CD4-positive, CD25-positive, alpha-beta regulatory T cell (primary cell): ENCODE measurements at regions not wholly inside any gene's neighbourhood (a gene's known extent, or its start where the extent isn't known, plus 50 kb on each side); places are given as distances from the start of the nearest gene placed in this dataset.

Experiments
- ATAC-seq, 2 donors: fragments of 150-1000 bp; cut with Tn5 transposase; one replicate each; pipeline ENCODE4 v1.10.0; 2021; ENCODE audit warnings: low read depth in 2 of 2, moderate number of reproducible peaks in 2 of 2, moderate library complexity in 1 of 2
- DNase-seq, 3 donors: peaks; one replicate each; pipeline versions ENCODE4 v3.0.0 to v3.0.0-alpha.2; 2012 to 2022; ENCODE audit warnings: mixed read lengths in 1 of 3
- H3K27ac ChIP-seq: one replicate; pipeline ENCODE4 v1.7.0; 2013; ENCODE audit warnings: mild to moderate bottlenecking, low read length; ENCODE audit not compliant: insufficient read depth, poor library complexity, severe bottlenecking
- H3K27me3 ChIP-seq: one replicate; pipeline ENCODE4 v1.7.0; 2013; ENCODE audit warnings: low read length; ENCODE audit not compliant: control insufficient read depth, insufficient read depth
- H3K36me3 ChIP-seq: one replicate; pipeline ENCODE4 v1.7.0; 2013; ENCODE audit warnings: mild to moderate bottlenecking, low read length, moderate library complexity; ENCODE audit not compliant: control insufficient read depth, insufficient read depth
- H3K4me1 ChIP-seq: 2 replicates; pipeline ENCODE4 v1.7.0; 2013; ENCODE audit warnings: mild to moderate bottlenecking, low read length; ENCODE audit not compliant: insufficient read depth, control insufficient read depth, poor library complexity, severe bottlenecking
- H3K4me3 ChIP-seq: one replicate; pipeline ENCODE4 v1.7.0; 2013; ENCODE audit warnings: low read depth, mild to moderate bottlenecking, low read length, moderate library complexity
- H3K9me3 ChIP-seq, 2 experiments: 1 replicate in 1 of 2; 2 replicates in 1 of 2; pipeline ENCODE4 v1.7.0; 2013; ENCODE audit warnings: low read length in 2 of 2, mild to moderate bottlenecking in 1 of 2, moderate library complexity in 1 of 2; ENCODE audit not compliant: control insufficient read depth in 2 of 2
- H3K27ac Mint-ChIP-seq, 3 donors: one replicate each; pipeline ENCODE4 v1.8.0; 2020 to 2022; ENCODE audit warnings: mild to moderate bottlenecking in 3 of 3, mixed read lengths in 3 of 3, moderate library complexity in 2 of 3
- H3K27me3 Mint-ChIP-seq: one replicate; pipeline ENCODE4 v1.8.0; 2022; ENCODE audit warnings: mild to moderate bottlenecking, mixed read lengths
- H3K36me3 Mint-ChIP-seq: one replicate; pipeline ENCODE4 v1.8.0; 2020; ENCODE audit warnings: mixed read lengths
- H3K4me1 Mint-ChIP-seq, 4 donors: one replicate each; pipeline ENCODE4 v1.8.0; 2020 to 2022; ENCODE audit warnings: mixed read lengths in 4 of 4, mild to moderate bottlenecking in 1 of 4
- H3K4me3 Mint-ChIP-seq, 4 donors: one replicate each; pipeline ENCODE4 v1.8.0; 2020 to 2022; ENCODE audit warnings: mild to moderate bottlenecking in 4 of 4, mixed read lengths in 4 of 4, moderate library complexity in 3 of 4
- H3K9me3 Mint-ChIP-seq, 7 donors: one replicate each; pipeline ENCODE4 v1.8.0; 2020 to 2022; ENCODE audit warnings: mixed read lengths in 7 of 7, mild to moderate bottlenecking in 3 of 7, moderate library complexity in 2 of 7

DNA sequence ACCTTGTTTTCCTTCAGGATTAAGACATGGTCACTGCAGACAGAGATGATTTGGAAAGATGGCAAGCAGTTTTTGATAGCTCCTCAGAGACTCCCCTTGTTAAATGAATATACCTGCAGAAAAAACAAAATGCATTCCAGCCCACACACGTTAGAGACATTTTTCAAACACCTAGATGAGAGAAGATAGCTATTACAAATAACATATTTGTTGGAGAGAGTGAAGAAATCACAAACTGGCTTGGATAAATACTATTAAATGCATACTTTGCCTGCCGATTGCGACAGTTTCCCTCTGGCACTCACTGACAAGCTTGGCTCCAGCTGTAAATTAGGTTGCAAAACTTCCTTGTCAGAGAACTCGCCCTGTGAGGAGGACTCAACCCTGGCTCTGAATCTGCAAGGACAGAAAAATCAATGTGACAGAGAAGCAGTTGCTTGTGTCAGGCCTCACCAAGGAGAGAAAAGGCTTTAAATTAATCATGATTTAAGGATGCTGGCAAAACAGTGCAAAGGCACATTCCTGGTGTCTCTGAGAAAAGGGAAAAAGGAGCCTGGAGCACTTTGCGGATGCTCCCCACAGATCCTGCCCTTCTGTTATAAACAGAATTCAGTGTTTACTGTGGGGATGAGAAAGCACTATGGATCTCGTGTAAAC is 423.7 kb upstream of the MARCKS start:
- H3K36me3 Mint-ChIP-seq: no peaks in the 10 kb centered on the region
- no peaks in the 10 kb centered on the region for H3K9me3 ChIP-seq
- no peak overlapping the region for H3K27ac ChIP-seq
- H3K36me3 ChIP-seq: no peaks in the 10 kb centered on the region
- ATAC-seq (no peak), DNase-seq (no peak)
- no peak overlapping the region for H3K4me3 ChIP-seq
- H3K4me1 ChIP-seq: no peaks in the 10 kb centered on the region
- peaks cover 0 to 4% (median 0%) of the 10 kb centered on the region in 7 donors for H3K9me3 Mint-ChIP-seq
- H3K4me1 Mint-ChIP-seq: no peaks in the 10 kb centered on the region
- no peaks in the 10 kb centered on the region for H3K27me3 Mint-ChIP-seq
- H3K27me3 ChIP-seq: no peaks in the 10 kb centered on the region
- H3K27ac Mint-ChIP-seq: no peak overlapping the region
- H3K4me3 Mint-ChIP-seq: no peak overlapping the region

DNA sequence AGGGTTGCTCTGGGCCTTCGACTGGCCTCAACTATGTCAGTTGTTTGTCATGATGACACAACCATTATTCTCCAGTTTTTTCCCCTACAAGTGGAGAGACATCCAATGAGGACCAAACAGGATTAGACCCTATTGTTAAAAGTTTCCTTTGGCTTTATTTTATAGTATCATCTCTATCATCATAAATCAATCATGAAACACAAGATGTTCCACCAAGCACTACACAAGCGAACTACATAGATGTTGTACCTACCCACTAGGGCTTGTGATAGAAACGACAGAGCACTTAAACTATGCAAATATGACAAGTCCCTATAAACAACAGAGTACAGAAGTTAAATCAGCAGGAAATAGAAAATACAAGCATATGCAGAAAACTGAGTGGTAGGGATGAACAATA is 422.5 kb upstream of the MARCKS start:
- H3K27me3 Mint-ChIP-seq: no peaks in the 10 kb centered on the region

GRCh38 chr6:113437566-113437965 is 419.6 kb upstream of the MARCKS start:
- Histone ChIP-seq H3K36me3 (no peaks in the 10 kb centered on the region), H3K27me3 (no peaks in the 10 kb centered on the region), H3K9me3 (no peaks in the 10 kb centered on the region), H3K4me1 (no peaks in the 10 kb centered on the region), H3K4me3 (no peak overlapping the region), H3K27ac (no peak overlapping the region)
- Mint-ChIP-seq H3K36me3 (no peaks in the 10 kb centered on the region), H3K9me3 (peaks cover 0 to 8% (median 0%) of the 10 kb centered on the region in 7 donors), H3K4me3 (no peak overlapping the region), H3K27me3 (no peaks in the 10 kb centered on the region), H3K4me1 (no peaks in the 10 kb centered on the region), H3K27ac (no peak overlapping the region)
- DNase-seq: no peak
- no peak for ATAC-seq

More for the DNA sequence above, 422.5 kb upstream of the MARCKS start:
- Mint-ChIP-seq H3K9me3 (peaks cover 0 to 2% (median 0%) of the 10 kb centered on the region in 7 donors), H3K27ac (no peak overlapping the region), H3K36me3 (no peaks in the 10 kb centered on the region), H3K4me3 (no peak overlapping the region), H3K4me1 (no peaks in the 10 kb centered on the region)
- H3K36me3 ChIP-seq: no peaks in the 10 kb centered on the region
- no peaks in the 10 kb centered on the region for H3K9me3 ChIP-seq
- DNase-seq (no peak), ATAC-seq (no peak)
- H3K27me3 ChIP-seq: no peaks in the 10 kb centered on the region
- no peaks in the 10 kb centered on the region for H3K4me1 ChIP-seq
- no peak overlapping the region for H3K4me3 ChIP-seq
- H3K27ac ChIP-seq: no peak overlapping the region

GRCh38 chr6:113439866-113440265 is 417.3 kb upstream of the MARCKS start:
- H3K4me1 Mint-ChIP-seq: no peaks in the 10 kb centered on the region
- H3K9me3 Mint-ChIP-seq: peaks cover 0 to 8% (median 1%) of the 10 kb centered on the region in 7 donors
- H3K9me3 ChIP-seq: no peaks in the 10 kb centered on the region
- H3K27ac Mint-ChIP-seq: no peak overlapping the region
- H3K27me3 Mint-ChIP-seq: no peaks in the 10 kb centered on the region
- no peak for DNase-seq
- H3K36me3 Mint-ChIP-seq: no peaks in the 10 kb centered on the region
- no peaks in the 10 kb centered on the region for H3K4me1 ChIP-seq
- H3K4me3 ChIP-seq: no peak overlapping the region
- H3K27ac ChIP-seq: no peak overlapping the region
- no peak overlapping the region for H3K4me3 Mint-ChIP-seq
- H3K27me3 ChIP-seq: no peaks in the 10 kb centered on the region
- no peaks in the 10 kb centered on the region for H3K36me3 ChIP-seq
- no peak for ATAC-seq

DNA sequence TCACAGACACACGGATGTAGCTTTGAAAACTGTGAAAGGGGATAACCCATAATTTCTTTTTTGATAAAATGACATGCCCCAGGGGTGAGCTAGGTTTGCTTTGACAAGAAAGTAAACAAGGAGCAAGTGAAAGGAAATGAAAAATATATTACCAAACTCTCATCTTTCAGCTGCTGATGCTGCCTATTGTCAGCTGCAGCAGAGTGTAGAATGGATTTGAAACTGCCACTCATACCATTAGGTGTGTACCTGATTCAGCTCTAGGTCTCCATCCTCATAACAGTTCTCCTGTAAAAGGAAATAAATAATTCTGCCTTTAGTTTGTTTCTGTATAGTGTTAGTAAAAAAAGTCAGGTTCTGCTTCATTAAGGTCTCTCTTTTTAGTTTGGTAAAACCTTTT is 415.1 kb upstream of the MARCKS start:
- peaks cover 0 to 7% (median 2%) of the 10 kb centered on the region in 7 donors for H3K9me3 Mint-ChIP-seq
- Histone ChIP-seq H3K4me3 (no peak overlapping the region), H3K4me1 (no peaks in the 10 kb centered on the region), H3K9me3 (peaks cover 0 to 3% of the 10 kb centered on the region in 2 experiments), H3K27ac (no peak overlapping the region), H3K36me3 (no peaks in the 10 kb centered on the region), H3K27me3 (no peaks in the 10 kb centered on the region)
- no peak overlapping the region for H3K27ac Mint-ChIP-seq
- H3K36me3 Mint-ChIP-seq: no peaks in the 10 kb centered on the region
- no peak overlapping the region for H3K4me3 Mint-ChIP-seq
- no peaks in the 10 kb centered on the region for H3K27me3 Mint-ChIP-seq
- no peaks in the 10 kb centered on the region for H3K4me1 Mint-ChIP-seq
- no peak for ATAC-seq
- no peak for DNase-seq

DNA sequence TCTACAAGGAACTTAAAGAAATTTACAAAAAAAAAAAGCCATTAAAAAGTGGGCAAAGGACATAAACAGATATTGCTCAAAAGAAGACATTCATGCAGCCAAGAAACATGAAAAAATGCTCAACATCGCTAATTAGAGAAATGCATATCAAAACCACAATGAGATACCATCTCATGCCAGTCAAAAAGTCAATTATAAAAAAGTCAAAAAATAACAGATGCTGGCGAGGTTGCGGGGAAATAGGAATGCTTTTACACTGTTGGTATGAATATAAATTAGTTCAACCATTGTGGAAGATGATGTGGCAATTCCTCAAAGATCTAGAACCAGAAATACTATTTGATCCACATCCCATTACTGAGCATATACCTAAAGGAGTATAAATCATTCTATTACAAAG is 411.9 kb upstream of the MARCKS start:
- Histone ChIP-seq H3K36me3 (no peaks in the 10 kb centered on the region), H3K4me1 (no peaks in the 10 kb centered on the region), H3K4me3 (no peak overlapping the region), H3K27ac (no peak overlapping the region), H3K27me3 (no peaks in the 10 kb centered on the region), H3K9me3 (peaks cover 0 to 3% of the 10 kb centered on the region in 2 experiments)
- Mint-ChIP-seq H3K27me3 (peaks cover 4% of the 10 kb centered on the region), H3K4me1 (no peaks in the 10 kb centered on the region), H3K27ac (no peak overlapping the region), H3K9me3 (peaks cover 0 to 12% (median 2%) of the 10 kb centered on the region in 7 donors), H3K4me3 (no peak overlapping the region), H3K36me3 (no peaks in the 10 kb centered on the region)
- DNase-seq (no peak), ATAC-seq (no peak)

- H3K4me1 Mint-ChIP-seq: no peaks in the 10 kb centered on the region
- no peaks in the 10 kb centered on the region for H3K4me1 ChIP-seq
- no peak overlapping the region for H3K4me3 Mint-ChIP-seq
- no peaks in the 10 kb centered on the region for H3K36me3 ChIP-seq
- H3K27ac Mint-ChIP-seq: no peak overlapping the region
- H3K27ac ChIP-seq: no peak overlapping the region
- no peaks in the 10 kb centered on the region for H3K36me3 Mint-ChIP-seq
- peaks cover 4% of the 10 kb centered on the region for H3K27me3 Mint-ChIP-seq
- ATAC-seq (no peak), DNase-seq (no peak)
- peaks cover 0 to 12% (median 1%) of the 10 kb centered on the region in 7 donors for H3K9me3 Mint-ChIP-seq
- peaks cover 0 to 3% of the 10 kb centered on the region in 2 experiments for H3K9me3 ChIP-seq
- H3K27me3 ChIP-seq: no peaks in the 10 kb centered on the region
- no peak overlapping the region for H3K4me3 ChIP-seq
These were observed 409.9 kb upstream of the MARCKS start for GRCh38 chr6:113447088-113447831.

GRCh38 chr6:113449051-113449450 is 408.1 kb upstream of the MARCKS start:
- H3K27ac Mint-ChIP-seq: no peak overlapping the region
- peaks cover 4% of the 10 kb centered on the region for H3K27me3 Mint-ChIP-seq
- peaks cover 0 to 12% (median 2%) of the 10 kb centered on the region in 7 donors for H3K9me3 Mint-ChIP-seq
- H3K27me3 ChIP-seq: no peaks in the 10 kb centered on the region
- H3K36me3 Mint-ChIP-seq: no peaks in the 10 kb centered on the region
- H3K9me3 ChIP-seq: peaks cover 0 to 3% of the 10 kb centered on the region in 2 experiments
- DNase-seq (no peak), ATAC-seq (no peak)
- H3K27ac ChIP-seq: no peak overlapping the region
- no peak overlapping the region for H3K4me3 Mint-ChIP-seq
- H3K4me1 Mint-ChIP-seq: no peaks in the 10 kb centered on the region
- H3K4me3 ChIP-seq: no peak overlapping the region
- H3K36me3 ChIP-seq: no peaks in the 10 kb centered on the region
- no peaks in the 10 kb centered on the region for H3K4me1 ChIP-seq
